CD4-positive, alpha-beta T cell treated with Interleukin-15 for 1 hour (primary cell): ENCODE measurements at regions not wholly inside any gene's neighbourhood (a gene's known extent, or its start where the extent isn't known, plus 50 kb on each side); places are given as distances from the start of the nearest gene placed in this dataset.

Experiments
- DNase-seq: peaks from one replicate; pipeline ENCODE4 v3.0.0-alpha.2; 2020

DNA sequence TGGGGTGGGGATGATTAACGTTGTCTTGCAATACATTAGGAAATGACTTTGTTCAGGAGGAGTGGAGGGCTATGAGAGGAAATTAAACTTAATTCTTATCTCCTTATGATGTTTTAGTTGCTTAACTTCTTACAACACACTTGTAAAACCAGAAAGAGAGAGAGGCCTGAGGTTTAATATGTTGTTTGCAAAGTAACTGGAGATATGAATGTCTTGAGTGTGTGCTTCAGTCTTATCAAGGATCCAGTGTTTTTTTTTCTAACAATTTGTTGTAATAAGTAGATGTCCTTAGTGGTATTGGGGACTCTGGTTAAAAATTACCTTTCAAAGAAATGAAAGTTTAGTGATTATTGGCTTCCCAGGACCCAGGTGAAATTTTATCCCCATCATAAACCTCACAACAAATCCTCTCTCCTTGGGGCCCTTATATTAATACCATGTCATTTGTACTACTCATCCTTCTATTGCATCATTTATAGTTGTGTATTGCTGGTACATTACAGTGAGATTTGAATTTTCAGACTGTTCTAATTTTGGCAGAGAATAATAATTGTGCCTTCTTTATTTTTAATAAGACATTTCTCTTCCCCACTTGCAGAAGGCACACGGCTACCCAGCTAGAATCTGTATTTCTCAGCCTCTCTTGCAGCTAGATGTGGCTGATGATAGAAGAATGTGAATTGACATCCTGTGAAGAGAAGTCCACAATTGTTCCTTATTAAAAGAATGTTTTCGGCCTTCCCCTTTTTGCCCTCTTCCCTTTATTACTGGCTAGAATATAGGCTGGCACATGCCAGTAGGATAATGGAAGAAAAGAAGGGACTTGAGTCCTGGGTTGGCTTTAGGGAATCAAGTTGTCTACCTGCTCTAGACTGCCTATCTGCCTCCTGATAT is 91.9 kb upstream of the CXCR4 start:
- no peak for DNase-seq

GRCh38 chr2:136208682-136209420 is 90.9 kb upstream of the CXCR4 start:
- DNase-seq = no peak

DNA sequence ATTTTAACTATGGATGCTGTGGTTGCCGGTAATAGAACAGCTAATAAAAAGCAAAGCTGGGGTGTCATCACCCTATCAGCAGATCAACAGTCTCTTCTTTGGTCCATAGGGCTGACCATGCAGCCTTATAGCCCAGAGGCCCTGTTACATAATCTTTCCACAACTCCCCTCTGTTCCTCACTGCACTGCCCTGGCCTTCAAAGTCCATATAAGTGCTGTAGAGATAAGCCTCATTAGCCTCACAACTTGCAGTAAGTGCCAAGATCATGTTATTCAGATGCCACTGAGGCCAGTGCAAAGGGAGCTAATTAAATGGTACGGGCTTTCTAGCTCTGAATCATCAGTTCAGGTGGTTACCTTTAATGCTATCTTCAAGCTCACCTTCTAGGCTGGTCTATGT is 89.7 kb upstream of the CXCR4 start:
- DNase-seq = no peak

- peak; percentile 73 for DNase-seq
Measured at GRCh38 chr2:136207030-136207623, 89.2 kb upstream of the CXCR4 start.

DNA sequence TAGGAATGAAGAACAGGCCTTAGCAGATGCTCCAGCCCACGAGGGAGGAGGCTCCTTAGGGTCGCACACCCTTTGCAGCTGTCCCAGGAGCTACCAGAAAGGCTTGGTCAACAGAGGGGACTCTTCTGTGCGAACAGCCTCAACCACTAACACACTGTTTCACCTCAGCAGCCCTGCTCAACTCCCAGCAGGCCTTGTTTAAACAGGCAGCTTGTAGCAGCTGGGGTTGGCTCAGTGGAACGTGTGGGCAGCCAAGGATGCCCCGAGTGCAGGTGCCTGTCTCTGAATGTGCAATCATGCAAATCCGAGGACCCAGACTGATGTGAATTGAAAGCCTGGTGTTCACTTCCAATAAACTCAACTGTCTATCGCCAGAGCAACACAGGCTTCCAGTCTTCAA is 88.7 kb upstream of the CXCR4 start:
- DNase-seq = peak; percentile 87

DNA sequence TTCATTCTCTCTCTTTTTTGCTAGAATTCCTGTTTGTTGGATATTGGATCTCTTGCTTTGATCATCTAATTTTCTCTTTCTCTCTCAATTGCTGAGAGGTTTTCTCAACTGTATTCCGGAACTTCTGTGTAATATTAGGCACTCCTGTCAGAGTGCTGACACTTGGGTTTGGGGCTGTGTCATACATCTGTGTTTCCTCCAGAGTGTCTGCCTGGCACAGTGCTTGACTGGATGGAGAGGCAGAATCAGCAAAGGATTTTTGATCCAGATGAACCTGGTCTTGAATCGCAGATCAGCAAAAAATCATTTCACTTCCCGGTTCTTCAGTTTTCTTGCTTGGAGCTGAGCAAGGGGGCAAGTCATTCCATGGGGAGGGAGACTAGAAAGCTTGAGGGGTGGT is 87.7 kb upstream of the CXCR4 start:
- DNase-seq = no peak

DNA sequence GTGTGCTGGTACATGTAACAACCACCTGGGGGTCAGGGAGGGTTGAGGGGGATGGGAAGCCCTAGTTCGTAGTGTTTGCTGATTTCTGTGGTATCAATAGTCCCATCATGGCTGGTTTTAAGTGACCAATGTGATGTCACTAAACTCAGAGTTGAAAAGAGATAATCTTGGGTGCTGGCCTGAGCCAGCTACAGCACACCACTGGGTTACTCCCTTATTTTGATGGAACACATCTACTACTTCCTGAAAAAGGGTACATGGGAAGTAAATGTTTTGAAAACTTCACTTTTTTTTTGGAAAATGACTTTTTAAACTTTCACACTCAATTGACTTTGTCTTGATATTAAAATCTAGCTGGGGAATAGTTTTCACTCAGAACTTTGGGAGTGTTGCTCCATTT is 87.0 kb upstream of the CXCR4 start:
- no peak for DNase-seq

GRCh38 chr2:136195226-136195625 is 77.3 kb upstream of the CXCR4 start:
- DNase-seq = no peak

DNA sequence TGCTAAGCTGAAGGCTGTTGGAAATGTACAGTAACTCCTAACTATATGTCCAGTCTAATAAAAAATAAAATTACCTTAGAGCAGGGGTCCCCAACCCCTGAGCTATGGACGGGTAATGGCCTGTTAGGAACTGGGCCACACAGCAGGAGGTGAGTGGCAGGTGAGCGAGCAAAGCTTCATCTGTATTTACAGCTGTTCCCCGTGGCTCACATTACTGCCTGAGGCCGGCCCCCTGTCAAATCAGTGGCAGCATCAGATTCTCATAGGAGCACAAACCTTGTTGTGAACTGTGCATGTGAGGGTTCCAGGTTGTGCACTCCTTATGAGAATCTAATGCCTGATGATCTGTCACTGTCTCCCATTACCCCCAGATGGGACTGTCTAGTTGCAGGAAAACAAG is 73.1 kb upstream of the CXCR4 start:
- DNase-seq = no peak

DNA sequence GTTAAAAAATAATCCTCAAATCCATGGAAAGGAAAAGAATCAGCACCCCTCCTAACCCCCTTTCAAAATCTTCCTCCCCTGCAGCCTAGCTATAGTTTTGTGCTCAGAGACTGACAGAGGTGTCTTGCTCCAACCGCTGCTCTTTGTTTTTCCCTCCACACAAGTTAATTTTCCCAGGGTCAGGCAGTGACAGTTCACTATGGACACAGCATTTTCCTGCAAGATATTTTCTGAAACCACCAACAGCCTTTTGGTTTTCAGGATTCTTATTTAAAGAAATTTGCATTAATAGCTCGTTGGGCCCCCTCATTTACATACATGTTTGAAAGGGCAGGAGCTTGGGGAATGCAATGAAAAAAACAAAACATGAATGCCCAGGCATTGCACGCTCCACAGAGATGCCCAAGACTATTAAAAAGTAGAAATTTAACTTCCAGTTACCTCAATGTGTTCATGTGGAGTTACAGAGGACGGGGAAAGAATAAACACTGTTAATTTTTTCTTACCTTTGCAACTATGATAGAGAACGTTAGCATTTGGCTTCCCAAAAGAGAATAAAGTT is 71.4 kb upstream of the CXCR4 start:
- DNase-seq = no peak

DNA sequence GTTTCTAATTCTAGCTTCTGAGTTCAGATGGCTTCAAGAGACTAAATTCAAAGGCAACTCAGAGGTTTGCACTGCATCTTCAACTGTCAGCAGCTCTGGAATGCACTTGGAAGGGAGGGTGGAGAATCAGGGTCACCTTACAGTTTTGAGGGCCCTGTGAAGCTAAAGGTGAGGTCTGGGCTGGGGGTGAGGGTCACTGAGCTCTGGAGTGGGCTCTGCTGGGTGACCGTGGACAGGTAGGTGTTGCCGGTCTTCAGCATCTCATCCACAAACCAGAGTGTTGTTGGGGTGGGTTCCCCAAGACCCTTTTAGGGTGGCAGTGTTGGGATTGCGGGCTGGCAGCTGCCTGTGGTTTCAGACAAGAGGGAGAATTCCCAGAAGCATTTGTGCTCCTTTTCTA is 70.1 kb upstream of the CXCR4 start:
- DNase-seq = no peak

DNA sequence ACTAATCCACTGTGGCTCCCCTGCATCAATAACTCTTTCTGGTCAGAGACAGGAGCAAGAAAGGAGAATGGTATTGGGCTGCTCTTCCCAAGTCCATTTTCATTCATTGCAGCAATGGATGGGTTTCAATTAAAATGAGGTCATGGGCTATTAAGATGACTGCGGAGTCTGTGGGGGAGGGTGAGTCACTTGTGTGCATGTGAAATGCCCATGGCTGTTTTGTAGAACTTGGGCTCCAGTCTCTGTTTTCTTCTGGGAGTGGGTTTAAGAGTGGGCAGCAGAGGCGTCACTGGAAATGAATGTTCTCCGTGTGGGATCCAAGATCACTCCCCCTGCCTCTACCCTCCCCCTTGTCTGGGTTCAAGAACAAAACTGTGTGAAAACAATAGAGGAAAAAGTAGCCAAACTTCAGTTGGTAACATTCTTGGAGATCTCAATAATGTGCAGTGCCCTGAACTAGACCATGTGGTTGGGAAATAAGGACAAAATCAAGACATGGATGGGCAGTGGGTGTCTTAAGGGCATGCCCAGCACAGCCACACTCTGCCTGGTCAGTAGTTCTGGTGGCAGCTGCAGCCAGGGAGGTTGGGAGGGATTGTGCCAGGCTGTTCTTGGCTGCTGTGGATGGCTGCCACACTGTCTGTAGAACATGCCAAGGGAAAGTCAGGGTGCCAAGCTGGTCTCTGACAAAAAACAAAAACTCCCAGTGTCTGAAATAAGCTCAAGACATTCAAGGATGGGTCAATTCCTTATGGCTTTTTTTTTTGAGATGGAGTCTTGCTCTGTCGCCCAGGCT is 68.2 kb upstream of the CXCR4 start:
- DNase-seq = no peak

- no peak for DNase-seq
Measured at GRCh38 chr2:136183097-136183496, 65.1 kb upstream of the CXCR4 start.

- no peak for DNase-seq
Measured at GRCh38 chr2:136182315-136182714, 64.4 kb upstream of the CXCR4 start.

DNA sequence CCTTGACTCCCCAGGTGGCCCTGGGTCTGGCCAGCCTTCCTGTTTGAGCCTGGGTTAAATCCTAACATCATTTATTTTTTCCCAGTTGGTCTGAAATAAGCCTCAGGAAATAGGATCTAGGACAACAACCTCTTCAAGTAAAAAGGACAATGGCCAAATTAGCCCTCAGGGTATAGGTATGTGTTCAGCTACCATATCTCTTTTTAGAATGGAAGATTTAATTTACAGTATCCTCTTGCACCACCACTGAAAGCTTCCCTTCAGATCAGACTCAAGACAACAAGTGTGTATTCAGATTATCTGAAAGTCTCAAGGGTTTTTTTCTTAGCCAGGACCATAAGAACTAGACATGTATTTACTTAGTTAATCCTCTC is 61.6 kb upstream of the CXCR4 start:
- no peak for DNase-seq

GRCh38 chr2:136178941-136179601 is 61.1 kb upstream of the CXCR4 start:
- DNase-seq = no peak

GRCh38 chr2:136175868-136176267 is 57.9 kb upstream of the CXCR4 start:
- DNase-seq = no peak

DNA sequence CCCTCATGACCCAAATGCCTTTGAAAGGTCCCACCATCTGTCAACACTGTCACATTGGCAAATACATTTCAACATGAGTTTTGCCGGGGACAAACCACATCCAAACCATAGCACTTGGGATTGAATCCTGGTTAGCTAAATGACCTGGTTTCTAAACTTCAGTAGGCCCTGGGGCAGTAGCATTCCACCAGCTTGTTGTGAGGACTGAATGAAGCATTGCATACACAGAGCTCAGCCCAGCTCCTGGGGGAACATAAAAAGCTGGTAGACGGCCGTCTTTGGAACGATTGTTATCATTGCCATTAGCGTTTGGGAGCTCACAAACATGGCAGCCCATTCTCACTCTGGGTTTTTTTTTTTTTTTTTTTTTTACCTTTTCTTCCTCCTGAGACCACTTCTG is 57.5 kb upstream of the CXCR4 start:
- no peak for DNase-seq

GRCh38 chr2:136173126-136173525 is 55.2 kb upstream of the CXCR4 start:
- DNase-seq = no peak

DNA sequence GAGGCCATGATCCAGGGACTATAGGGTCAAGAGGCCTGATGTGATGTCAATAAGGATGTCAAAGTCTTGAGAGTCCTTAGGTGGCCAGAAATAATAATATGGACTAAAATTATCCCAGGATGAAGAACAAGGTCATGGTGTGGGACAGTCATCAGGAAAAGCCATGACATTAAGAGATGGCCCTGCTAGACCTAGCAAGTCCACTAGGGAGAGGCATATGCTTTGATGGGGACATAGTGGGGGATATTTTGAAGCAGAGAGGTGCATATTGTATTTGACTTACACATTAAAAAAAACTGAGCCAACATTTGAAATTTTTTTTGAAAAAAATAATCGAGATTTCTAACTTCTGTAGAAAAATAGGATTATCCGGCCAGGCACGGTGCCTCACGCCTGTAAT is 53.3 kb upstream of the CXCR4 start:
- no peak for DNase-seq

DNA sequence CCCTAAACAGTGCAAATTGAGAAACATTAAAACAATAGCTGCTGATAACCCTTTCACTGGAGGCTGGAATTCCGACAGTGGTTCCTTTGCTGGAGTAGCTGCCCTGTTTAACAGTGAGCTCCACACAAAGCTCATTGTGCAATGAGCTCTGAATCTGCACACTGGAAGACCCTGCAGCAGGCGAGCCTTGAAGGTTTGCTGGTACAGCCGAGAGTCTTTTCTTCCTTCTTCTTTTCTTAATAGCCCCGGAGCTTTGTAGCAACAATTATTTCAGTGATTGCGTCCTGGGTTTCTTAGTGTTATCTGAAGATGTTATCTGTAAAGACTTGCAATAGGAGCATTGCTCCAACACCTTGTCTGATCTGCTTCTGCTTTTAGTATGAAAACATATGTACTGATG is 50.8 kb upstream of the CXCR4 start:
- DNase-seq = no peak
